Stimulated activated naive B cell treated with anti-CD40 and anti-IgM and Interleukin-4, amounts not matched to agents 10 μg/mL and 1 μg/mL and 100 μg/mL, for 72 hours (primary cell): ENCODE measurements at regions not wholly inside any gene's neighbourhood (a gene's known extent, or its start where the extent isn't known, plus 50 kb on each side); places are given as distances from the start of the nearest gene placed in this dataset.

Experiments used
- ATAC-seq, 2 donors: fragments of 150-1000 bp; cut with Tn5 transposase; replicated peaks; 2 replicates each; pipeline ENCODE4 v1.10.0; 2021; ENCODE audit warnings: moderate library complexity in 1 of 2
- DNase-seq: peaks from one replicate; pipeline ENCODE4 v3.0.0; 2021
- H3K27ac Mint-ChIP-seq: one replicate; pipeline ENCODE4 v1.8.0; 2022; ENCODE audit warnings: mild to moderate bottlenecking, mixed read lengths
- H3K27me3 Mint-ChIP-seq, 2 donors: one replicate each; pipeline ENCODE4 v1.8.0; 2022; ENCODE audit warnings: mixed read lengths in 2 of 2
- H3K36me3 Mint-ChIP-seq, 2 donors: one replicate each; pipeline ENCODE4 v1.8.0; 2022; ENCODE audit warnings: mixed read lengths in 2 of 2, mild to moderate bottlenecking in 1 of 2
- H3K4me1 Mint-ChIP-seq, 2 donors: one replicate each; pipeline ENCODE4 v1.8.0; 2022; ENCODE audit warnings: mixed read lengths in 2 of 2, mild to moderate bottlenecking in 1 of 2
- H3K4me3 Mint-ChIP-seq, 2 donors: one replicate each; pipeline ENCODE4 v1.8.0; 2022; ENCODE audit warnings: mild to moderate bottlenecking in 2 of 2, mixed read lengths in 2 of 2, moderate library complexity in 1 of 2
- H3K9me3 Mint-ChIP-seq, 2 donors: one replicate each; pipeline ENCODE4 v1.8.0; 2022; ENCODE audit warnings: mixed read lengths in 2 of 2, mild to moderate bottlenecking in 1 of 2

GRCh38 chr9:113807173-113808061, 68.7 kb upstream of the ZNF618 start:
- peaks cover 3 to 6% of the 10 kb centered on the region in 2 donors for H3K4me1 Mint-ChIP-seq
- ATAC-seq (peak; percentile 70 to 75), DNase-seq (peak; percentile 22)
- peaks cover 0 to 10% of the 10 kb centered on the region in 2 donors for H3K27me3 Mint-ChIP-seq
- no peak overlapping the region for H3K27ac Mint-ChIP-seq
- H3K36me3 Mint-ChIP-seq = no peaks in the 10 kb centered on the region
- H3K4me3 Mint-ChIP-seq = peak overlapping the region; percentile 17 to 30
- H3K9me3 Mint-ChIP-seq = no peaks in the 10 kb centered on the region

- no peak for ATAC-seq
- H3K9me3 Mint-ChIP-seq = no peaks in the 10 kb centered on the region
- peaks cover 3 to 6% of the 10 kb centered on the region in 2 donors for H3K4me1 Mint-ChIP-seq
- DNase-seq = no peak
- H3K4me3 Mint-ChIP-seq = no peak overlapping the region
- peaks cover 4 to 18% of the 10 kb centered on the region in 2 donors for H3K27me3 Mint-ChIP-seq
- H3K36me3 Mint-ChIP-seq = no peaks in the 10 kb centered on the region
- no peak overlapping the region for H3K27ac Mint-ChIP-seq
These were observed 67.4 kb upstream of the ZNF618 start for GRCh38 chr9:113808391-113809358.

DNA sequence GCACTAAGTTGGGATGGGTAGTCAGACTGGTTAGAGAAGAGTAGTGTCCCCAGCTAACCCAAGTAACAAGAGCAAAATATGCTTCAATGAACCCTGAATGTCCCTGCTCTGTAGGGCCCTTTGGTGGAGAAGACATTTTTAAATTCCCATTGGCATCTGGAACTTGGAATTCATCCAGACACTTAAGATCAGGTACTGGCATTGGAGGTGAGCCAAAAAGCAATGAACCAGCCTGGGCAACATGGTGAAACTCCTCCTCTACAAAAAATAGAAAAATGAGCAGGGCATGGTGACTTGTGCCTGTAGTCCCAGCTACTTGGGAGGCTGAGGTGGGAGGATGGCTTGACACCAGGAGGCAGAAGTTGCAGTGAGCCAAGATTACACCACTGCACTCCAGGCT, 58.9 kb upstream of the ZNF618 start:
- Mint-ChIP-seq H3K4me3 (no peak overlapping the region), H3K4me1 (no peaks in the 10 kb centered on the region), H3K9me3 (peaks cover 1 to 6% of the 10 kb centered on the region in 2 donors), H3K36me3 (no peaks in the 10 kb centered on the region), H3K27me3 (peaks cover 26 to 32% of the 10 kb centered on the region in 2 donors), H3K27ac (no peak overlapping the region)
- ATAC-seq (no peak), DNase-seq (no peak)

DNA sequence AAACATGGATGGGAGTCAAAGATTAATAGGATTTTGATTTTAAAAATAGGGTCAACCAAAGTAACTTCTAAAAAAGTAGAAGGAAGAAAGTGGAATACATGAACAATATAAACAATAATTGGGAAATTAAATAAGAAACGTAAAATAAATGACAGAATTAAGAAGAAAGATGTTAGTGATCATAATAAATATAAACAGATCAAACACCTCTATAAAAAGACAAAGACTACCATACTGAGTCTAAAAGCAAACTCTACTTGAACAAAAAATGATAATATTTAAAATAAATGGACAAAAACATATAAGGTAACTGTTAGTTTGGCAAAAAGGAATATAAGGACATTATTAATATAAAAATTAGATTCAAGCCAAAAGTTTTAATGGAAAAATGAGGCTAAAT, 57.7 kb upstream of the ZNF618 start:
- no peak overlapping the region for H3K4me3 Mint-ChIP-seq
- H3K9me3 Mint-ChIP-seq = peaks cover 5 to 12% of the 10 kb centered on the region in 2 donors
- DNase-seq = no peak
- H3K36me3 Mint-ChIP-seq = peaks cover 0 to 4% of the 10 kb centered on the region in 2 donors
- H3K4me1 Mint-ChIP-seq = no peaks in the 10 kb centered on the region
- no peak for ATAC-seq
- peaks cover 24 to 30% of the 10 kb centered on the region in 2 donors for H3K27me3 Mint-ChIP-seq
- H3K27ac Mint-ChIP-seq = no peak overlapping the region

DNA sequence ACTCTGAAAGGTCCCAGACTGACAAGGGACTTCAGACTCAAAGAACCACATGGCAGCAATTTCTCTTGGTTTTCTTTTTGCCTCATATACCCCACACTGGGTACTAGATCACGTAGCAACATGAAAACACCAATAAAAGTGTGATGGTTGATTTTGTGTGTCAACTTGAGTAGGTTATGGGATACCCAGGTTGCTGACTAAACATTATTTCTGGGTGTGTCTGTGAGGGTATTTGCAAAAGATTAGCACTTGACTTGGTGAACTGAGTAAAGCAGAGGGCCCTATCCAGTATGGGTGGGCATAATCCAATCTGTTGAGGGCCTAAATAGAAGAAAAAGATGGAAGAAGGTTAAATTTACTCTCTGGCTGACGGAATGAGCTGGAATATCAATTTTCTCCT, 53.8 kb upstream of the ZNF618 start:
- Mint-ChIP-seq H3K9me3 (peaks cover 12 to 23% of the 10 kb centered on the region in 2 donors), H3K36me3 (peaks cover 0 to 11% of the 10 kb centered on the region in 2 donors), H3K27me3 (peaks cover 14 to 28% of the 10 kb centered on the region in 2 donors), H3K4me3 (no peak overlapping the region), H3K27ac (no peak overlapping the region), H3K4me1 (no peaks in the 10 kb centered on the region)
- DNase-seq (no peak), ATAC-seq (no peak)

DNA sequence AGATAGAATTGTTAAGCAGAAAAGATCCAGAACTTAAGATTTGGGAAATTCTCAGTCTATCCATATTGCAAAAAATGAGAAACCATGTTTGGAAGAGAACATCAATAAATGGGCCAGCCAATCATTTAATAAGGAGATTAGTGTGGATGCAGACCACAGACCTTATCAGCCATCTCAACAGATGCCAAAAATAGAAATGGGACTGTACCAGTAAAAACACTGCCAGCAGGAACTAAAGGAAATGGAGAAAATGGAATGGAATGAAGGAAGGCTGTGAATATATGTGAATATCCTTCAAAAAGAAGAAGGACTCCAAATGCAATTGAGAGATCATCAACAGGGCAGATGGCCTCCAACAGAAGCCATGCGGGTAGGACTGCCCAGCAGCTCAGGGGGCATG, 52.7 kb upstream of the ZNF618 start:
- Mint-ChIP-seq H3K4me1 (peaks cover 4 to 7% of the 10 kb centered on the region in 2 donors), H3K4me3 (no peak overlapping the region), H3K9me3 (peaks cover 11 to 17% of the 10 kb centered on the region in 2 donors), H3K27me3 (peaks cover 4 to 23% of the 10 kb centered on the region in 2 donors), H3K36me3 (peaks cover 0 to 11% of the 10 kb centered on the region in 2 donors), H3K27ac (no peak overlapping the region)
- ATAC-seq (no peak), DNase-seq (no peak)
